Testis (tissue), 2 donors: ENCODE measurements at regions not wholly inside any gene's neighbourhood (a gene's known extent, or its start where the extent isn't known, plus 50 kb on each side); places are given as distances from the start of the nearest gene placed in this dataset.

ENCODE experiments used
- DNase-seq: peaks from one replicate; pipeline ENCODE4 v3.0.0-alpha.2; 2019
- H3K27ac ChIP-seq, 2 donors: fragments of 200-600 bp; sonication (generic); one replicate each; pipeline ENCODE4 v1.5.1; 2019
- H3K27me3 ChIP-seq: fragments of 200-600 bp; sonication (generic); one replicate; pipeline ENCODE4 v1.5.1; 2019
- H3K36me3 ChIP-seq: fragments of 200-600 bp; sonication (generic); one replicate; pipeline ENCODE4 v1.5.1; 2017; ENCODE audit warnings: low read depth; ENCODE audit errors: missing control alignments
- H3K4me1 ChIP-seq: fragments of 200-600 bp; sonication (generic); one replicate; pipeline ENCODE4 v1.5.1; 2019
- H3K4me3 ChIP-seq, 2 donors: fragments of 200-600 bp; sonication (generic); one replicate each; pipeline ENCODE4 v1.5.1; 2017 to 2019
- H3K9me3 ChIP-seq: fragments of 200-600 bp; sonication (generic); one replicate; pipeline ENCODE4 v1.5.1; 2017
- CTCF ChIP-seq, 3 experiments: fragments of 450-650 bp in 2 of 3; fragments of 200-600 bp in 1 of 3; sonication (generic) in 1 of 3; IDR thresholded peaks; one replicate each; pipeline ENCODE4 v1.5.1; 2016 to 2019; ENCODE audit warnings: antibody characterized with exemption in 3 of 3, mild to moderate bottlenecking in 2 of 3, moderate library complexity in 1 of 3
- POLR2A ChIP-seq: fragments of 450-650 bp; IDR thresholded peaks from one replicate; pipeline ENCODE4 v1.6.1; 2017; ENCODE audit warnings: antibody characterized with exemption, mild to moderate bottlenecking, moderate library complexity
- WGBS, 2 donors: methylation state at CpG; one replicate each; pipeline ENCODE4 v1.1.5; 2018; 5-methylcytosine and 5-hydroxymethylcytosine counted together
- intact Hi-C: fragments of 100-400 bp; cut with DNase I; formaldehyde crosslinking; loops from one replicate; pipeline ENCODE4 v1.15.1; 2023; ENCODE audit warnings: low total_unique reads

DNA sequence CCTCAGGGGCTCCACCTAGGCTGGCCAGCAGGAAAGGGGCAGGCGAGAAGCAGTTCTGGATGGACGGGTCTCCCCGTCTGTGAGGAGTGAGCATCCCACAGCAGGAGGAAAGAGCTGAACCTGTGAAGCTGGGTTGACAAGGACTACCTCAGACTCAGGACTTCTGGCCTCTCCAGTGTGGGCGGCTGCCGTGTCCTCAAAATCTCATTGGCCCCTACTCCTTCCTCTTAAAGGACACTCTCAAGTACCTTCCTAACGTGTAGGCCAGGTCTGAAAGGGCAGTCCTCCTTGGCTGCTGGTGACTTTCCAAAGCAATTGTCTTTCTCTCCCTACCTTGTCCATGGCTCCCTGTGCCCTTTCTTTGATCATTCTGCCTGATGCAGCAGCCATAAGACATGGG is 107.0 kb upstream of the AKIP1 start:
- intact Hi-C loops: loop anchor here (10.0 kb wide), 1 partner anchor 79 kb away; no protein-coding TSS in a partner anchor

GRCh38 chr11:8805296-8805695 is 105.7 kb upstream of the AKIP1 start:
- peaks cover 68% of the 10 kb centered on the region for H3K4me1 ChIP-seq
- no peaks in the 10 kb centered on the region for H3K36me3 ChIP-seq
- no peaks in the 10 kb centered on the region for H3K27me3 ChIP-seq
- 24 to 37% methylated on average over 3 of the region's 3 CpGs for WGBS, 2 donors
- no peak for DNase-seq
- peak overlapping the region; percentile 81 to 90 for H3K27ac ChIP-seq
- H3K9me3 ChIP-seq: no peaks in the 10 kb centered on the region
- no peak for TF ChIP-seq POLR2A
- no peak for TF ChIP-seq CTCF (IDR thresholded peaks at IDR 0.05)
- intact Hi-C loops: loop anchor here (10.0 kb wide), 1 partner anchor 80 kb away; no protein-coding TSS in a partner anchor
- H3K4me3 ChIP-seq: no peak overlapping the region

More for the DNA sequence above, 107.0 kb upstream of the AKIP1 start:
- no peaks in the 10 kb centered on the region for H3K9me3 ChIP-seq
- TF ChIP-seq CTCF (IDR thresholded peaks at IDR 0.05) (no peak), POLR2A (no peak)
- WGBS, 2 donors: 60 to 78% methylated on average over 6 of the region's 6 CpGs
- peak overlapping the region; percentile 46 to 90 for H3K27ac ChIP-seq
- H3K4me1 ChIP-seq: peaks cover 82% of the 10 kb centered on the region
- DNase-seq: no peak
- H3K4me3 ChIP-seq: no peak overlapping the region
- H3K27me3 ChIP-seq: no peaks in the 10 kb centered on the region
- no peaks in the 10 kb centered on the region for H3K36me3 ChIP-seq

- 33 to 45% methylated on average over 8 of the region's 8 CpGs for WGBS, 2 donors
- intact Hi-C loops: loop anchor here (10.0 kb wide), 1 partner anchor 82 kb away; no protein-coding TSS in a partner anchor
Measured at GRCh38 chr11:8806974-8807373, 104.0 kb upstream of the AKIP1 start.

DNA sequence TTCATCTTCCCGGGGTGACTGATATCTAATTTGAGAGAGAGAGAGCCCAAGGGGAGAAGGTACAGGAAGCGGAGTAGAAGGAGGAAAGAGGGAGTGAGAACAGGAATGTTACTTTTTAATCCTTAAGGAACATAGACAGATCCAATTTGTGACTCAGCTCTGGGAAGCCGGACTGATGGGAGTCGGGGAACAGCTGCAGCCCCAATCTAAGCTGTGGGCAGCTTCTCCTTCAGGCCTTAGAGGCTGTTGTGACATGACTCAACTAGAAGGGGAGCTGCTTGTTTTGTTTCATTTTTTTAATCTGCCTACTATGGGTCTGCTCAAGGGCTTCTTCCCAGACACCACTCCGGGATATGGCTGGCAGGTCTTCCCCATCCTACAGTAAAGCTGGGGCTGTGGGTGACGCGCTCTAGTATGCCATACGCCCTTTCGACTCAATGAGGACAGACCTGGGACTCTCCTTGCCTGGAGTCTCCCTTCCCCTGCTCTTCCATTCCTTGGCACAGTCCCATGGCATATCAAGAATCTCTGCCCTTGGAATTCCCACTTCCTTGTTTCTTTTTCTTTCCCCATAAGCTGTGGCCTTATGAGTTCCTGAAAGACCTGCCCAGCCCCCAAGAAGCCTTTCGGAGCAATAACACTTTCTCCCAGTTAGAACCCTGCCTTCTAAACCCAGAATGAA is 103.3 kb upstream of the AKIP1 start:
- Histone ChIP-seq H3K27ac (peak overlapping the region; percentile 81 to 90), H3K36me3 (no peaks in the 10 kb centered on the region), H3K27me3 (no peaks in the 10 kb centered on the region), H3K4me1 (peaks cover 64% of the 10 kb centered on the region), H3K4me3 (peak overlapping the region in 1 of 2 donors; percentile 69), H3K9me3 (no peaks in the 10 kb centered on the region)
- DNase-seq: peak; percentile 72
- intact Hi-C loops: loop anchor here (10.0 kb wide), 1 partner anchor 83 kb away; no protein-coding TSS in a partner anchor
- TF ChIP-seq POLR2A (no peak), CTCF (IDR thresholded peaks at IDR 0.05) (no peak)
- WGBS, 2 donors: 31 to 46% methylated on average over 10 of the region's 10 CpGs

More at GRCh38 chr11:8806974-8807373, 104.0 kb upstream of the AKIP1 start:
- DNase-seq: no peak
- no peaks in the 10 kb centered on the region for H3K9me3 ChIP-seq
- H3K27ac ChIP-seq: peak overlapping the region; percentile 81 to 90
- TF ChIP-seq CTCF (IDR thresholded peaks at IDR 0.05): no peak
- no peak for TF ChIP-seq POLR2A
- no peaks in the 10 kb centered on the region for H3K36me3 ChIP-seq
- peaks cover 65% of the 10 kb centered on the region for H3K4me1 ChIP-seq
- H3K27me3 ChIP-seq: no peaks in the 10 kb centered on the region
- no peak overlapping the region for H3K4me3 ChIP-seq
